ENCODE measurements at regions not wholly inside any gene's neighbourhood (a gene's known extent, or its start where the extent isn't known, plus 50 kb on each side); places are given as distances from the start of the nearest gene placed in this dataset.

DNA sequence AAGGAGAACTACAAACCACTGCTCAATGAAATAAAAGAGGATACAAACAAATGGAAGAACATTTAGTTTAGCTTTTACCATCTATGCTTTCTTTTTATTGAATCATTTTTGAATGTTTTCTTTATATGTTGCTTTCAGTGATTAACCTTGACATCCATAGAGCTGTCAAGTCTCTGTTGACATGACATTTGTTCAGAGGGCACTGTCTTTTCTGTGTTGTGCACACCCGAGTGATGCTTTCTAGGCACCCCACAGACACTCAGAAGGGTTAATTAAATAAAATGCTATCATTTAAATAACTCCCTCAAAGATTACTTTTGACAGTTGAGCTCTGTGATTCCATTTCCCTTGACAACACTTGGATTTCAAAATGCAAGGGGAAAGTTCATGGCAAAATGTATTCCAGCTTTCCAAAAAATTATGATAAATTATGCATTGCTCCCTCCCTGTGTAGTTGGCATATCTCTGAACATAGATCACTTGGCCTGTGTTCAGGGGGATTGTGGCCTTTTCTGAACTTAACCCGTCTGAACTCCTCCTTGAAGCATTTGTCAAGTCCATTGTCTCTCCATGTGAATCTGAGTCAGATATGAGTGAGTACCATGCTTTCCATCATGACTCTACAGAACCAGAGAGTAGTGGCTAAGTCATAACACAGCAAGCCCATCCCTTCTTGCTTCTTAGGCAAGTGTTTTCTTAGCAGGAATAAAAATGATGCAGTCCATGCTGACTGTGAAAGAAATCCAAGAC is 372.6 kb downstream of the RPRM start:
- DNase-seq (ENCODE audit: low read depth), result peak; percentile 48

DNA sequence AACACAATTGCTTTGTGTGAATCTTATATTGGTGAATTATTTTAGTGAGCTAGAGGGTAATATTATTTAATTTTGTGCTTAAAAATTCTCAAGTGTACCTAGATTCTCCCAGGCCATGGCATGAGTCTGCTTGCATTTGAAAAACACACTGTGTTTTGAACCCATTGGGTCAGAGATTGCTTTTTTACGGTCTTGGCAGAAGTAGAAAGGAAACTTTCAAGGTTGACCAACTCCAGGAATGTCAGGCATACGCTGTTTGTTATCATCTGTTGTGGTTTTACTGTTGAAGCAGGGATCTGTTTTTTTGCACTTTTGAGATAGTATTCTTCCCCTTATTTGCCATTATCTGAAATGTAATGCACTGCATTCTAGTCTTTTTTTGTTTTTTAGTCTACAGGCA is 377.4 kb downstream of the RPRM start:
- DNase-seq (ENCODE audit: low read depth), result no peak

DNA sequence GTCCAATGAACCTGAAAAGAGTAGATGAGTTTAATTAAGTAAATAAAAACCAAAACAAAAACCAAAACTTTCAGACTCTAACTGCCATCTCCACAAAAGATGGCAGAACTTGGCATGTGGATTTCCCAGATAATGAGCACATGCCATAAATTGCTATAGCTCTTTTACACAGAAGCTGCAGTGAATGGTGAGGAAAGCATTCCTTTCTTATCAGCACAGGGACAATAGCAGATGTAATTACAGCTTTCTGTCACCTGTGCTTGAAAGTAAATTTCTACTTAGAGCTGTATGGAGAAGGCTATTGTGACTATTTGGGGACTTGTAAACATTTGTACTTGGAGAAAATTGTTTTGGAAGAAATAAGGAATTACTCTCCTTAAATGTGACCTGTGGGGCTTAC is 378.4 kb downstream of the RPRM start:
- no peak for DNase-seq (ENCODE audit: low read depth)

DNA sequence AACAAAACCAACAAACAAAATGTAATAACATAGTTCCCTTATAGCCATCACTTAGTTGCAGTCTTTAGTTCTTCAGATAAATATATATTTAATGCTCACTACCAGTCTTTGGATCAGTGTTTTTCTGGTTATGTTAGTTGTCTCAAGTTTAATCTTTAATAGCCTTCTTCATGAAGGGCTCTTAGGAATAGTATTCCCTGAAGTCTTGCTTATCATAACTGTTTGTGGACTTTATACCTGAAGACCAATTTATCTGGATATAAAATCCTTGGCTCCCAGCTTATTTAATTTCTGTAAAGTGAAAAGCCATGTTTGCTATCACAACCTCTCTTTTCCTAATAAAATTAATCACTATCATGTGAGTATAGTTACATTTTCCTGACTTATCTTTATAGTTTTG is 379.7 kb downstream of the ARL6IP6 start:
- DNase-seq (ENCODE audit: low read depth), result no peak

DNA sequence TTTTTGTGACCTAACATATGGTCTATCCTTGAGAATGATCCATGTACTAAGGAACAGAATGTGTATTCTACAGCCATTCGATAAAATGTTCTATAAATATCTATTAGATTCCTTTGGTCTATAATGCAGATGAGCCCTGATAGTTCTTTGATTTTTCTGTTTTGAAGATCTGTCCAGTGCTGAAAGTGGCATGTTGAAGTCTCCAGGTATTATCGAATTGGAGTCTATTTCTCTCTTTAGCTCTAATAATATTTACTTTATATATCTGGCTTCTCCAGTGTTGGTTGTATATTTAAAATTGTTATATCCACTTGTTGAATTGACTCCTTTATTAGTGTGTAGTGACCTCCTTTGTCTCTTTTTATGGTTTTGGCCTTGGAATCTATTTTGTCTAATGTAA is 377.9 kb downstream of the ARL6IP6 start:
- no peak for DNase-seq (ENCODE audit: low read depth)

DNA sequence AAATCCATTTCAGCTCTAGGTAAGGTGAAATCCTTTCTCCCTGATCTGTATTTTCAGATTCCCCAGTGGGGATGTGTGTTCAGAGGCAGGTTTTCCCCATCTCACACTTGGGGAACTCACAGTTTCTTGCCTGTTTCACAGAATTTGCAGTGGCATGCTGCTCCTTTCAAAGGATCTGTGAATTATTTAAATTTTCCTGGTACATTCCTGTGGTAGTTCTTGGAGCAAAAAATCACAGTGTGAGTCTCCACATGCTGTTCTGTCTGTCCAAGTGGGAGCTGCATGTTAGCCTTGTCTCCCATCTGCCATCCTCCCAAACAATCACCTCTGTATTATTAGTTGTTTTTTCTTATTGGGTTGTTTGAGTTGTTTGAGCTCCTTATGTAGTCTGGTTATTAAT is 372.9 kb downstream of the ARL6IP6 start:
- DNase-seq (ENCODE audit: low read depth), result no peak

DNA sequence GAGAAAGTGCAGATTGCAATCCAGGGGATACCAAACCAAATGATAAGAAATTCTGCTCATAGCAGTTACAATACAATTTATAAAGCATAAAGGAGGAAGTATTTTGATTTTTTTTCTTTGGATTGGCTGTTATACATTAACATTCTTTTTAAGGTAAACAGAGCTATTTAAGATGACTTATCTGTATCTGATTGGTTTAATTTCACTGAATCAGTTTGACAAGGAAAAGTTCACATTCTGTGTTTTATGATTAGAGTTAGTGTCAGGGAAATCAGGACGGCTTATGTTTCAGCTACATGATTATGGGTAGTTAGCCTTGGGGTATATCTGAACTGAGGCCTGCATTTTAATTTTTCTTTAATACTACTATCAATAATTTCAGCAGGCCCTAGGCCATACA is 360.9 kb downstream of the ARL6IP6 start:
- DNase-seq (ENCODE audit: low read depth), result no peak

DNA sequence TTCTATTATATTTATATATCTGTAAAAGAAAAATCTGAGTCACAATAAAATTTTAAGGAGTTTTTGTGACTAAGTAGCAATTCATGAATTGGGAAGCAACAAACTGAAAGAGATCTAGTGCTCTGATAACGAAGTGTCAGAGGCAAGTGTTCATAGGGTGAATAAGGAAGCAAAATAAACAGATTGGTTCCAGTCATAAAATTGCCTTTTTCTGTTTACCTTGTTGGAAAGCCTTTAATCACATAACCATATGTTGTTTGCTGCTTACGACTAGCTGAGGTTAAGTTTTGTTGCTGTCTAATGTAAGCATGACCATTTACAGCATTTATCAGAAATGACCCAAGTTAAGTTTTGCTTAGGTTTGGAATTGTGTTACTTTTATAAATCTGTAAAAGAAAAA is 358.9 kb downstream of the ARL6IP6 start:
- DNase-seq (ENCODE audit: low read depth), result no peak

DNA sequence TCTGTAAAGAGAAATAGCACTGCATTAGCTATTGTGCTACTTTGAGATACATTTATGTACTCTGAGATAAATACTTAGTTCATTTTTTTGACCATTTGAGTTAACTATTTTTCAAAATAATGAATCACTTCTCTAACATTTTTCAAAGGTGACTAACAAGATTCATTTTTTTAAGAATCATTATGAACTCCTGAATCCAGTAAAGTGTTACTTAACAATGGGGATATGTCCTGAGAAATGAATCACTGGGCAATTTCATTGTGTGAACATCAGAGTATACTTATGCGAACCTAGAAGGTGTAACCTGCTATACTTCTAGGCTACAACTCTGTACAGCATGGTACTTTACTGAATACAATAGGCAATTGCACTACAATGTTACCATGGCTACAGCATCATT is 355.8 kb downstream of the ARL6IP6 start:
- peak; percentile 15 for DNase-seq (ENCODE audit: low read depth)

DNA sequence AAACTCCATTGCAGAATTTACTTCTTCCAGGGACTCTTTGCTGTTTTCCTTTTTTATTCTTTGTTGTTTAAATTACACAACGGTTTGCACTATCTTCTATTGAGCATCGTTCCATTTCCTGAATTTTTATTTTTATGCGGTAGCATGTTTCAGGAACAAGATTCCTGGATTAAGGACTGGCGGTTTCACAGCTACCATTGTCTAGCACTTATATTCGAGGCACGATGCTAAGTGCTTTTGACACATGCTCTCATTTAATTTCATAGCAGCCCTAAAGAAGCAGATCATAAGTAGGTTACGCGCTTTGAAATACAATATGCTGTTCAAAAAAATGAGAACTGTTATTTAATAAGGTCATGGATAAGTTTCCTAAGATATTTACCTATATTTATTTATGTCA is 354.4 kb downstream of the ARL6IP6 start:
- DNase-seq (ENCODE audit: low read depth), result no peak

DNA sequence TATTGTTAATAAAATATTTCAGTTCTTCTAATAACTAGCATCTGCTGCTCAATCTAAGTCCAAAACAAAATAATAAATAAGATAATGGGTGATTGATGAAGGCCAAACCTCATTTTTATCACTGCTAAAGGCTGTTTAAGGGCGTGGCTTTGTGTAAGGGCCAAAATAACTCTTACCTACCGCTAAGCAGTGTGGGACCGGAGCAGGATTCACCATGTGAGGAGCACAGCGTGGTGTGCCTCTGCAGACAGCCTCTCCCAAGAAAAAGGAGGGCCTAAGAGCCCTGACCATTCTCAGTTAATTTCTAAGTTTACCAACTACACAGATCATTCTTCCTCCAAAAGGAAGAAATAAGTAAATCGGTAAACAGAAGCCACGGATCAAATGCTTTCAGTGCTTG is 353.7 kb downstream of the ARL6IP6 start:
- no peak for DNase-seq (ENCODE audit: low read depth)

DNA sequence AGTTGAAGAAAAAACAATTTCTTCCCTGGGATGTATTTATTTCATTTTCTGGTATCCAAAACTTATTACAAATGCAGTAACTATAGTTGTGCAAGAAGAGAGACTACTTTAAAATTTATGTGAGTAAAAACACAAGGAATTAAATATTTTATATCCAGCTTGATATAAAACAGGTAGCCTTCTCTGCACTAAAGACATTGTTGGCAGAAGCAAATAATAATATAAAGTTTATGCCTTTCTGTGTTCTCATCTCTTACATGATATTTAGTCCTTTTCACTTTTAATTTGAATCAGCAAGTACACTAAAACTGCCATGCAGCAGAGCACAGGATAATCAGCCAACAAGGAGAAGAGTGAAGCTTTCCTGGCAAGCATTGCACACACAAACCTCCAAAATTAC is 352.7 kb downstream of the ARL6IP6 start:
- DNase-seq (ENCODE audit: low read depth), result no peak

DNA sequence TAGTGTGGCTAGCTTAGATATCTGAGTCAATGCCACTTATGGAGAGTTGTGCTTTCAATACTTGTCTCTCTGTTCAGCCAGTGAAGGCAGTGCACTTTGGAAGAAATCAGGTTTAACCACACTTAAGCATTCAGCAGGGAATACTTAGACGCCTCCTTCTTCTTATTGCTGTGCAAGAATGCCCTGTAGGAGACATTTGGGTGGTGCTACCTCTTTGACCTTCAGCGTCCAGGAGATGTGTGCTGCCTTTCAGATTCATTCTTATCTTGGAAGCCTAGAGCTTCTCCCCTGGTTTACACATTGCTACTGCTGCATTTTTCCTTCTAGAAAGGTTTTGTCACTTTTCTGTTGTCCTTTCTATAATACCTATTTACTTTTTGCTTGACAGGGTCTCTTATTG is 350.5 kb downstream of the ARL6IP6 start:
- DNase-seq (ENCODE audit: low read depth), result no peak

DNA sequence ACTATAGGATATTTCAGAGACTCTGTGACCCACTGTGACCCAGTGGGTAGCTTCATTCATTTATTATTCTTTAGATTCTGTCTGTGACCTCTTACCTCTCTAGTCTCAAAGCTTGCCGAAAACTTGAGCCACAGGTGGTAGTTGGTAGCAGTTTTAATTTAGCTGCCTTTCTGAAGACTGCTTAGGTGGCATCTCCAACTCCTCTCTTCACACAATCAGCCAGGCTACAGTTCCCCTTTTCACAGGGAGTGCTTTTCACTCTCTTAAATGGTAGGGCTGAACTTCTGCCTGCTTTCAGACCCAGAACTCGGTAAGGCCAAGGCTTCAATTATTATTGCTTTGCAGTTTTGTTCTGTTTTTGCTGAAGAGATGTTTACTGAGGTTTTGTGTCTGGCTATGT is 349.6 kb downstream of the ARL6IP6 start:
- no peak for DNase-seq (ENCODE audit: low read depth)

DNA sequence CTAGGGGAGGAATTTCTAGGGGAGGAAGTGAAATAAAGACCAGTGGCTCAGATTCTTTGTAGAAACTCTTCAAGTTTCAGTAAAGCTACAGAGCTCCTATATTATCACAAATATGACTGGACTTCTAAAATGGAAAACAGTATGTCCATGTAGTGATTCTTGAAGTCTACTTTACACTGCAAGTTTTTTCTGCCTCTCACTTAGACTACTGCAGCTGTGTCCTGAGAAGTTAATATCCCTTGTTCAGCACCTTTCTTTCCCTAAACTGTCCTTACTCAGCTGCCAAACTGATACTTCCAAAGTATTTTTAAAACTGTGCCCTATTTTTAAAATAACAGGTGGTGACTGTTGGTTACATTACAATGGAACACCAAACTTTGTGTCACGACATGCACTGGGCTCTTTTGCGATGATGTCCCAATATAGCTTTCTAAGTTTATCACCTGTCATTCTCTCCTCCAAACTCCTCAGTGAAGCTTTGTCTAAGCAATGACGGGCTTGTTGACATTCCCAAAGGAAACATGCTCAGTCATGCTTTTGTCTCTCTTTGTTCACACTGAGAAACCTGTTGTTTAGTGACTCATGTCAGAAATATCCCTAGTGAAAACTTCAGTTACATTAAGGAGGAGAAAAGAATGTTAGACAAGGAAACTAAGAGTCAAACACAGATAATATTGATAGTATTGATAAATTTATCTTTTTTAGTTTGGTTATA is 341.1 kb downstream of the ARL6IP6 start:
- DNase-seq (ENCODE audit: low read depth), result peak; percentile 88

DNA sequence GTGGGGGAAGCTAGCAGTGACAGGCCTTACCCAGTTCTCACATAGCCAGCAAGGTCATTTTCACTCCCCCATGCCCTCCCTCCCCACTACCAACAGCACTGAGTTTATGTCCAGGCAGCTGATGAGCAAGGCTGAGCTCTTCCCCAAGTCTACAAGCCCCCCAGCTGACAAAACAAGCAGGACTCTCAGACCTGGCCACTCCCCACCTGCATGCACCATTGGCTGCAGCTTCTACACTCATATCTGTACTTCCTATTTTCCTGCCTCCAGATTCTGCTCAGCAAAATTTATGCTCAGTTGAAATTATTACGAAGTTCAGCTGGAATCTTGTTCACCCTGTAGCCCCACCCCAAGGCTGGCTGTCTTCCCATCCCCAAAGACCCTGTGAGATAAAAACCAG is 339.3 kb downstream of the ARL6IP6 start:
- DNase-seq (ENCODE audit: low read depth), result no peak

DNA sequence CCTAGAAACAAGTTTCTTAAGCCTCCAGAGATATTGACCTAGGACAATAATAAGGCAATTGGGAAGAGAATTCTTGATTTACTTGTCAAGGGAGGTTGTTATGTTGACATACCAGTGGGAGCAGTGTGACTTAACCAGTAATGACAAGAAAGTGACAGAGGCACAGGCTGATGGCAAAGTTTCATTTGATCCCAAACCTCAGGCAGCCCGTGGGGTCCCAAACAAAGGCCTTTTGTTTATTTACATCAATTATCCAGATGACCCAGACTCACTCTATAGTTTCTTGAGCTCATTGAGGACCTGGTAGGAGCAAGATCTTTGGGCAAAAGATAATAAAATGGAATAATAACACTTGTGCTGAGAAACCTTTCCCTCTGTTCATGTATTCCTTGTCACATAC is 336.8 kb downstream of the ARL6IP6 start:
- DNase-seq (ENCODE audit: low read depth), result no peak

DNA sequence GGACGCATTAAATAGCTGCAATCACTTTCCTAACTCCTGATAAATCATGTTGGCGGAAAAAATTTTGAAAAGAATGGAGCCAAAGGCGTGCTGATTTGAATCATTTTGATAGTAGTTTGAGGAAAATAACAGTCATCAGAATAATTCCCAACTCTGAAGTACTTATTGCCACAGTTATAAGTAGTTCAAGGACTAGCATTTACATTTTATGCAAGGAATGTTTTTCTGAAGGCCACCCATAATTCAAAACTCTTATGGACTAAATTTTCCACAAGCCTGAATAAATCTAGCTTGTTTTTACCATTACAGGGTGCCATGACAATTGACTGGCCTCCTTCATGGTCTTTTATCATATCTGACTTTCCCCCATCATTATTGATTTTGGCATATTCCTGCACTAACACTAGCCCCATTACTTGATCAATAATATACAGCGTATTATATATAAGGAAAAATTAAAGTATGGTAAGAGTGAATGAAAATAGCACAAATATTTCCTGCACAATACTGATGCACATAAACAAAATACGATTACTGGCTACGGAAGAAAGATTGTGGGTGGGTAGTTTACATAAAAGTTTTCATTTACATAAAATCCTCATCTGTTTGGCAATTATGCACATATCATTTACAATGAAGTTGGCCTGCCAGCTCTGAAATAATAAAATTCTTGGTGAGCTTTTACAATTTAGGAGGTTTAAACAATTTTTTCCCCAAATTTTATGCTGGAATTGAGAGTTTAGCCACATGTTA is 334.6 kb downstream of the ARL6IP6 start:
- DNase-seq (ENCODE audit: low read depth), result no peak

DNA sequence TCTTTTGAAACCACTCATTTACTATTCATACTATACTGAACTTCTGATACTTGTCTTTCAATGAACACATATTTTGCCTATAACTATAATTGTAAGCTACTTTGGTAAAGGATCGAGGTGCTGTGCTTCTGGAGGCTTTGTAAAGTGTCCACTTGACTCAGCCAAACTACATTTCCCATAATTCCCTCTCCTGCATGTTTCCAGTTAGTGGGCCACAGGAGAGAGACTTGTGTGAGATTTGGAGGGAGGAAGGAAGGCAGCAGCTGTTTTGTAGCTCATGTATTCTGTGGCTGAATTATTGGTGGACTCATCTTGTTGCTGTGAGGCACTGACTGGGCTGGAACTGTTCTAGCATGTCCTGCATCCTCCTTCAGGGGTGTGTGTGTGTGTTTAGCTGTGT is 328.8 kb downstream of the ARL6IP6 start:
- DNase-seq (ENCODE audit: low read depth), result no peak

DNA sequence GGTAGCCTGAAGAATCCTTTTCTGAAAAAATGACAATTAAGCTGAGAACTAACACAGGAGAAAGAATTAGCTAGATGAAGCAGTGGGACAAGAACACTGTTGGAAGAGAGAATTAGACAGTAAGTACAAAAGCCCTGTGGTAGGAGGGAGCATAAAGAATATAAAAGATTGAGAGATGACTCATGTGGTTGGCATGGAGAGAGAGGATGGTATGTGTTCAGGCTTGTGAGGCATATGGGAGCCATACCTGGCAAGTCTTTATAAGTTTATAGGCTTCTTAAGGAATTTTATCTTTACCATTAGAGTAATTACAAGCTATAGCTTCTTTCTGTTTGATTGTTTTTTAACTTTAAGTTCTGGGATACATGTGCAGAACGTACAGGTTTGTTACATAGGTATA is 325.0 kb downstream of the ARL6IP6 start:
- DNase-seq (ENCODE audit: low read depth), result peak; percentile 46

DNA sequence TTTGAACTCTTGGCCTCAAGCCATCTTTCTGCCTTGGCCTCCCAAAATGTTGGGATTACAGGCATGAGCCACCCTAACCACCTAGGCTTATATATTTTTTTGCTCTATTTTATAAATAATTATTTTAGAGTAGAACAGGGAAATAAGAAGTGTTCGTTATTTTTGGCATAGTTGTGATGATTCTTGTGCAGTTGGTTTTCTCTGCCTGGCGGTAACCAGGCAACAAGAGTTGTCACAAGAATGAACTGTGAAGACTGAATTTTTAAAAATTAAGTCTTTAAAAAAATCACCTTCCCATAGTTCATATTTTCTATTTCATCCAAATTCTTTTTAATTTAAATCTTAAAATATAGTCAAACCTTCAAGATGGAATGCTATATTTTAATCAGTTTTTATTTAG is 310.2 kb downstream of the ARL6IP6 start:
- DNase-seq (ENCODE audit: low read depth), result no peak

DNA sequence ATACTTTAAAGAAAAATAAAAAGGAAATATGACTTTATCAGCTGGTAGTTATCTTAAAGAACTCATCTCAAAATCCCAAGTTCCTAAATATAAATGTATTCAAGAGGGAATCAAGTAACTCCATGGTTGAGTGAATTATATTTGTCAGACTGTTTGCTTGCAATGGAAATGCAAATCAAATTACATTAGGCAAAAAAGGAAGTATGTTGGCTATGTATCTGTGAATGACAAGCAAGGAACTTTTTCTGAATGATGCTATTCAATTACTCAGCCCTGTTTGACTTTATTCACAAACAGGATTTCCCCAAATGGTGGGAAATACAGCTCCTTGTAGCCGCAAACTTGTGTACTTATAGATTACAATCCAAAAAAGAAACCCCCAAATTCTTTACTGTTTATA is 309.1 kb downstream of the ARL6IP6 start:
- no peak for DNase-seq (ENCODE audit: low read depth)

DNA sequence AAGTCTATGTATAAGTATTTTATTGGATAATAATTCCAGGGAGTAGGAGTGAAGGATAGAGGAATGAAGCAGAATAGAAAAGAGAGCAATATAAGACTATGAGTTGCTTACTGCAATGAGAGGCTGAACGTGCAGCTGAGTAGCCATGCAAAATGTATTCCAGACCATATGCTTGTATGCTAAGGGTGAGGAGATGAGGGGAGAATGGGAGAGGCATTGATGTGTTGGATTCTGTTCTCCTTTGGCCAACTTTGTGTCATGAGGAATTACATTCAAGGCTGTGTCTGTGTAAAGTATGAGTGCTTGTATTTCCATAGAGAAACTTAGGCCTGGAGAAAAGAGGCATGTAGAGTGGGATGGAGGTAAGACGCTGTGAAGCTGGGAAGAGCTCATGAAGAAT is 301.8 kb downstream of the ARL6IP6 start:
- no peak for DNase-seq (ENCODE audit: low read depth)
